HG02970 (cell line): ENCODE measurements at regions not wholly inside any gene's neighbourhood (a gene's known extent, or its start where the extent isn't known, plus 50 kb on each side); places are given as distances from the start of the nearest gene placed in this dataset.
"Not testable (repeated sequence)": the region's sequence is repeated elsewhere in the genome, so short reads cannot be mapped to it uniquely, and the experiment has no call there.

Experiments used
- ATAC-seq: cut with Tn5 transposase; IDR thresholded peaks from one replicate; pipeline ENCODE4 v1.9.1; 2021; ENCODE audit warnings: mild to moderate bottlenecking, moderate library complexity, moderate number of reproducible peaks; ENCODE audit not compliant: unreplicated experiment, low FRiP score

- ATAC-seq: no peak
Observed at GRCh38 chrX:122586831-122587230, 597.2 kb upstream of the GRIA3 start.

GRCh38 chrX:122591546-122591945, 592.5 kb upstream of the GRIA3 start:
- no peak for ATAC-seq

GRCh38 chrX:122596998-122597397, 587.1 kb upstream of the GRIA3 start:
- ATAC-seq: no peak

- ATAC-seq: no peak
Observed at GRCh38 chrX:122622795-122623194, 561.3 kb upstream of the GRIA3 start.

GRCh38 chrX:122625239-122625638, 558.8 kb upstream of the GRIA3 start:
- no peak for ATAC-seq

GRCh38 chrX:122625821-122626220, 558.3 kb upstream of the GRIA3 start:
- ATAC-seq: no peak

GRCh38 chrX:122626871-122627270, 557.2 kb upstream of the GRIA3 start:
- ATAC-seq: no peak

DNA sequence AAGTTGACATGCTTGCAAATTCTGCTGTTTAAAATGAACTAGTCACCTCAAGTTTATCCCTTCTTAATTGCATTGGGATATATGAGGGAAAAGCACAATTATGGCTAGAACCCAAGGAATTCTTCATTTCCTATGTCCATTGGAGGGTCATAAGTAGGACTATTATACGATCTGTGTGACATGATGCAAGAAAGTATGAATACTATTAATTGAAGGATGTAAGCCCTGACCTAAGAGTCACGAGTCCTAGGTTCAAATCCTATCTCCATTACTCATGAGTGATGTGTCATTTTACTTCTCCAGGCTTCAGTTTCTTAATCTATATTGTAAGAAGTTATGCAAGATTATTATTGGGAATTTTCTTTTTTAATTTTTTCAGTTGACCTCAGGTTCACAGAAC, 542.9 kb upstream of the GRIA3 start:
- ATAC-seq: no peak

GRCh38 chrX:122641826-122642225, 542.3 kb upstream of the GRIA3 start:
- no peak for ATAC-seq

- ATAC-seq: not testable (repeated sequence)
Observed at GRCh38 chrX:122655256-122655655, 528.8 kb upstream of the GRIA3 start.

DNA sequence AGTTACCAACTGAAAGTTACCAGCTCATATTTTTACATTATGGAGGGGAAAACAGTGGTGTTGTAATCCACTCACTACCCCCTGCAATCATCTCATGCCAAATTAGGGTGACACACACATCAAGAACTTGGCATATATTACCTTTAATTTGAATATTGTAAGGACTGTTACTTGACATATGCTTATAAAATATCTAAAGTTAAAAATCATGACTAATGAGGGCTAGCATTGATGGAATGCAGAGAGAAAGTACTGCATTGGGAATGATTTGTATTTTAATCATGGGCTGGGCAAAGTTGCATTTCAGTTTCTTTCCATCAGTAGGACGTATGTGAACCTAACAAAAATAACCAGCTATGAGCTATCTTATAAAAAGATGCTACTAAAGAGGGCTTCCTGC, 517.5 kb upstream of the GRIA3 start:
- ATAC-seq: no peak

DNA sequence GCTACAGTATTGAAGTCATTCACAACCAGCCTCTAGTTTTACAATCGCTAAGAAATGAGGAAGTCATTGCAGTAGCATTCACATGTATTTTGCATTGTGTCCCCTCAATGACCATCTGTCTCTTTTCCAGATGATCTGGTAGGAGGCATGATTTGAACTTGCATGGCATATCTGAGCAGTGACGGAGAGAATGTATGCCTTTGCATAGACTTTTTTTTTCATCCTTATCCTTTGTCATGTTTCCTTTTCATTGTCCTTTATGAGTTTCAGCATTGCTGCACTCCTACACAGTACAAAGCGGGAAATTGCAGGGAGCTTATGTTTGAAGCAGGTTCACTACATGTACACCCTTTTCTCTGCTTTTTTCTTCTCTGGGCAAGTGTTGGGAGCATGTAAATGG, 516.4 kb upstream of the GRIA3 start:
- ATAC-seq: no peak

DNA sequence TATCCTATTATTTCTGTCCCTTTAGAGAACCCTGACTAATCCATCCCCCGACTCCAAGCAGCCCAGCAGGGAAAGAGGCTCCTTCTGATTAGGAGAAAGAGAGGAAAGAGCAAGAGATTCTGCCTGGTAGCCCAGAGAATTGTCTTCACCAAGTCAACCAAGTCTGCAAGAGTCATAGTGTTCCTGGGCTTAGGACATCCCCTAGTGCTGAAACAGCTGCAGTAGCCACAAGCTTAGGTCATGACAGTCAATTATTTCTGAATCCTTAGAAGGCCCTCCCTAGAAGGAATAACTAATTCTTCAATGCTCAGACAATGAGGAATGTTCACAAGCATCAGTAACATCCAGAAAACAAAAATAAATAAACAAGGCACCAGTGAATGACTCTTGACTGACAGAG, 480.3 kb upstream of the GRIA3 start:
- ATAC-seq: no peak

DNA sequence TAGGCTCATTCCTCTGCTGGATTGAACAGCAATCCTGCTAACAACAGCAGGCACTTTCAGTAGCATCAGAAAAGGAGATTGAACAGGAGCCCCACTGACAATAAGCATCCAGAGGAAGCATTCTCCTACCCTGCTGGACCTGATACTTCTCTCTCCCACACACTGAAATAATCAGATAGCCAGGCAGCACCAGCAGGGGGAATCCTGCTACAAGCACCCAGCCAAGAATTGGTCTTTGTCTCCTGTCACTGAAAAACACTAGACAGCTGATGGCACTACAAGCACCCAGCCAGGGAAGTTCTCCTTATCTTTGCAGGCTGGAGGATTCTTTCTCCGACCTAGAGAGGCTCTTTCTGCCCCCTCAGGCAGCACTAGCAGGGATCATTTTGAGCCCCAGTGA, 444.3 kb upstream of the GRIA3 start:
- no peak for ATAC-seq

- no peak for ATAC-seq
Observed at GRCh38 chrX:122770581-122770980, 413.5 kb upstream of the GRIA3 start.

DNA sequence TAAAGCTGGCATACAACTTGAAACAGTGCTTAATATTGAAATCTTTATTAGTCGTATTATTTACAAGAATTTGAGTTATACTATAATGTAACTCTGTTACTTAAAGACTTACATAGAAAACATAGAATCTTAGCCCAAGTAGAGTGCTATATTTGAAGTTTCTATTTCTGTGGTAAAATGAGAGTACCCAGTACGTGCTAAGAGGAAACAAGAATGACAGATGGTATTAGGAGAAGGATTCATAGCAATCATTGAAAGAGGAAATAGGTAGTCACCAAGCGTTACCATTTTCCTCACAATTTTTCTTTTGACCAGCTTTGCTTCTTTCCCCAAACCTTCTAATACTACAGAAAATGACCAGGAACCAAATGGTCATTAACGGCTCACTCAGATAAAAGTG, 412.1 kb upstream of the GRIA3 start:
- no peak for ATAC-seq

GRCh38 chrX:122777766-122778165, 406.3 kb upstream of the GRIA3 start:
- no peak for ATAC-seq

DNA sequence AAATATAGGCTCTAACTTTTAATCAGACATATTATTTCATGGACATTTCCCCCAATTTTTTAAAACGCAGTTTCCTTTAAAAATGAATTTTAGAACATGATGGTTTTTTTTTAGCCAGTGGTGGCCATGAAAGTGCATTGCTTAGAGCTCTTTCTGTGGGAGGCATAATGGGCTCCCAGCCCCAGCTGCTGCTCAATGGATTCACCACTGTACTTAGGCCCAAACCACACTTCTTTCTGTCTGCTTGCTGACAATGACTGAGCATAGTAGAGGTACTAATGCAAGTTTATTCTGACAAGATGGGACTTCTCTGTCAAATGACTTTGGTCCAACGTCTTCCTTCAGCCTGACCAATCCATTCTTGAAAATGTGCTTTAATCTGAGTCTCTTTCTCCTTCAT, 400.2 kb upstream of the GRIA3 start:
- ATAC-seq: no peak

DNA sequence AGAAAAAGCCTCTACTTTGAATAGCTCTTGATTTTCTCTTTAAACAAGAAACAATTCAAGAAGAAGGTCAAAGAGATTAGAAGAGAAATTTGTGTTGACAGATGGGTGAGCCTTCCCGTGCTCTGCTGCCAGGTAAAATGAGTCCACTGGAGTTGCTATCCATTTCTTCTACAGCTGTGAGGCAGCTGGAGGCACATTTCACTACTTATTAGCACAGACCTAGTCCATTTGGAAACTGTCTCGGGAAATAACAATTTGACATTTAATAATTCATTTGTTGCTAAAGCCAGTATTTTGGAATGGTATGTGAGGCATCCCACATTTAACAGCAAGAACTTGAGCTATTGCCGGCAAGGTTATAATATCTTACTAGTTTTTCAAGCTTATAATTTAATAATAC, 396.8 kb upstream of the GRIA3 start:
- no peak for ATAC-seq

- no peak for ATAC-seq
Observed at GRCh38 chrX:122788216-122788615, 395.9 kb upstream of the GRIA3 start.

DNA sequence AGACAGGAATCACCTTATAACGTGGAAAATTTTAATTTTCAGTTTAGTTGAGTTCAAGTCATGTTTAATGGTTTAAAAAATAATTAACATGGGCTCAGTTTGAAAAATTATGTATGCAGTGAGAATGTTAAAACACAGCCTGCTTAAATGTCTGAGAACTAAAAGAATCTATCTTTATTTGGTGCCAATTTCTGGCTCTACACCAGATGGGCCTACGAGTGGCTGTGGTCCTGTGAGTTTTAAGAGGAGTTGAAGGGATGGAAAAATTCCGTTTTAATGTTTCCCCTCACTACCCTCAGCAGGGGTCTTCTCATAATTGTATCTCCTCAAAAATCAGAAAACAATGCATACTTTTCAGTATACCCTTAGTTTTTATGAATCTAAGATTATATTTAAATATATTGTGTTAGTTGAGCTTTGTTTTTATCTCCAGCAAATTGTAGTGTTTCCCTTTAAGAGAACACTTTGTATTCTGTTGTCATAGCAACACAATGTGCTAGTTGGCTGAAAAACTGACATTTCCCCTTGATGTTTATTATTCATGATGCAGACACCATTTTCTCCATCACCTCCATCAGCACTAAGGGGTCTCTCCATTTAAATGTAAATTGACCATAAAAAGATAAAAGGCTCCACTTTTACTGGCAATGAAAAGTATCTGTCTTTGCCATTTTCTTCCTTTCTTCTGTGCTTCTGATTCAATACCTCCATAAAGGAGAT, 393.5 kb upstream of the GRIA3 start:
- ATAC-seq: no peak

DNA sequence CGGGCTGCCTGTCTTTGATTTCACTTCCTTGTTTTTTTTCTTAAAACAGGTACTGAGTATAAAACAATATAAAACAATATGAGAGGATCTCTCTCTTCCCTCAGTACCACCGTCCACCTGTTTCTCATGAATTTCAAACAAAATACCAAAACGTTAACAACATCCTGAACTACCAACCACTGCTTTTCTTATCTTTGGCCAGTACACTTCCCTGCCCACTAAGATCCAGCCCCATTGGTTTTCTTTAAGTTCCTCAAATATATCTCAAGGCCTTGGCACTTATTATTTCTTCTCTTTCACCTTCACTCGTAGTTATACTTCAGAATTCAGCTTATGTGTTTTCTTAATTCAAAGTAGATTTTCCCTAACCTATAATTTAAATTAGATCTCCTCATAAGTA, 370.2 kb upstream of the GRIA3 start:
- no peak for ATAC-seq

DNA sequence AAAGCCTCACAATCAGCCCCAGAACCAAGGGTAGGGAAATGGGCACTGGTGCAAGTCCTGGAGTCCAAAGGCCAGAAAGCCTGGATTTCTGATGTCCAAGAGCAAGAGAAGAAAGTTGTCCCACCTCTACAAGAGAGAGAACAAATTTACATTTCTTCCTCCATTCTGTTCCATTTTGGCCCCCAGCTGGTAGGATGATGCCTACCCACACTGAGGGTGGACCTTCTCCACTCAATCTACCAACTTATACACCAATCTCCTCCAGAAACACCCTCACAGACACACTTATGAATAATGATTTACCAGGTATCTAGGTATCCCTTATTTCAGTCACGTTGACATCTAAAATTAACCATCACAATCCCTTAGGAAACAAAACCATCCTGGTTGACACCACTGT, 367.8 kb upstream of the GRIA3 start:
- ATAC-seq: no peak
